Activated gamma-delta T cell treated with Interleukin-2 at 50 U/mL for 16 hours (primary cell): ENCODE measurements at regions not wholly inside any gene's neighbourhood (a gene's known extent, or its start where the extent isn't known, plus 50 kb on each side); places are given as distances from the start of the nearest gene placed in this dataset.

Experiments
- DNase-seq: peaks from one replicate; pipeline ENCODE4 v3.0.0-alpha.2; 2020

GRCh38 chr13:84086847-84087162 lies 204.5 kb upstream of the SLITRK1 start:
- DNase-seq = no peak

- DNase-seq = peak; percentile 5
Observed at GRCh38 chr13:84086098-84086846, 204.0 kb upstream of the SLITRK1 start.

GRCh38 chr13:84082462-84082861 lies 200.2 kb upstream of the SLITRK1 start:
- no peak for DNase-seq

- no peak for DNase-seq
Observed at GRCh38 chr13:84080748-84081530, 198.7 kb upstream of the SLITRK1 start.

- DNase-seq = no peak
Observed at GRCh38 chr13:84077271-84077670, 195.0 kb upstream of the SLITRK1 start.

- no peak for DNase-seq
Observed at GRCh38 chr13:84076280-84076679, 194.0 kb upstream of the SLITRK1 start.

GRCh38 chr13:84050536-84050935 lies 168.3 kb upstream of the SLITRK1 start:
- no peak for DNase-seq

GRCh38 chr13:84049443-84050219 lies 167.4 kb upstream of the SLITRK1 start:
- DNase-seq = no peak

GRCh38 chr13:84044805-84045204 lies 162.5 kb upstream of the SLITRK1 start:
- no peak for DNase-seq

GRCh38 chr13:84038001-84038400 lies 155.7 kb upstream of the SLITRK1 start:
- no peak for DNase-seq

GRCh38 chr13:84032116-84032515 lies 149.8 kb upstream of the SLITRK1 start:
- no peak for DNase-seq

GRCh38 chr13:84031120-84031519 lies 148.8 kb upstream of the SLITRK1 start:
- DNase-seq = no peak

GRCh38 chr13:84029396-84029795 lies 147.1 kb upstream of the SLITRK1 start:
- DNase-seq = no peak

GRCh38 chr13:84025824-84026223 lies 143.6 kb upstream of the SLITRK1 start:
- no peak for DNase-seq

GRCh38 chr13:83996415-83996814 lies 114.1 kb upstream of the SLITRK1 start:
- no peak for DNase-seq

GRCh38 chr13:83995930-83996329 lies 113.7 kb upstream of the SLITRK1 start:
- DNase-seq = no peak

GRCh38 chr13:83992566-83993358 lies 110.5 kb upstream of the SLITRK1 start:
- no peak for DNase-seq

GRCh38 chr13:83987394-83987793 lies 105.1 kb upstream of the SLITRK1 start:
- no peak for DNase-seq

GRCh38 chr13:83984793-83985192 lies 102.5 kb upstream of the SLITRK1 start:
- DNase-seq = no peak

GRCh38 chr13:83980331-83980730 lies 98.1 kb upstream of the SLITRK1 start:
- no peak for DNase-seq

- DNase-seq = no peak
Observed at GRCh38 chr13:83975655-83976165, 93.4 kb upstream of the SLITRK1 start.

- DNase-seq = no peak
Observed at GRCh38 chr13:83958531-83958930, 76.3 kb upstream of the SLITRK1 start.

GRCh38 chr13:83955011-83955410 lies 72.7 kb upstream of the SLITRK1 start:
- no peak for DNase-seq
